ENCODE measurements at regions not wholly inside any gene's neighbourhood (a gene's known extent, or its start where the extent isn't known, plus 50 kb on each side); places are given as distances from the start of the nearest gene placed in this dataset.

DNA sequence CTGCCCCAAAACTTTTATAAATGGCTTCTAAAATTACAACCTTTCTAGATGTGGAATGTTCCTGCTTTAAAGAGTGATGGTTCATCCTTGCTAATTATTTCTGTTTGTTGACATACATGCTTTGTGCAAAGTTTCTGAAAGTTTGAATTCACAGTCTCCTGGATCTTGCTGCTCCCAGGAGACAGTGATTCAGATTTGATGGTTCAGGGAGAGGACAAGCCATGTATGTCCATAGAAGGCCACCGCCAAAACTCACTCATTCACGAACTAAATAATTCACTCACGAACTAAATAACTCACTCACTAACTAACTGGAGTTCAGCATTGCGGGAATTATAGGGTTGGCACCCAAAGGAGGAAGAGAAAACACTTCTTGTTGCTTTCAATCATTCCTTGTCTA lies 416.5 kb upstream of the ZEB2 start:
- Mint-ChIP-seq H3K9me3 (ENCODE audit: insufficient read depth) (no peaks in the 10 kb centered on the region), H3K4me1 (peaks cover 6% of the 10 kb centered on the region), H3K27ac (no peak overlapping the region), H3K4me3 (no peak overlapping the region), H3K27me3 (no peaks in the 10 kb centered on the region)
- DNase-seq (no peak), ATAC-seq (ENCODE audit: low read depth) (no peak)
- Histone ChIP-seq H3K27ac (ENCODE audit: low read length in 2 of 2) (no peak overlapping the region), H3K4me2 (replicated peaks; ENCODE audit: low read depth, low read length, poor library complexity, severe bottlenecking) (no peak overlapping the region), H3K27me3 (replicated peaks in 1 of 4; ENCODE audit: control extremely low read depth in 1 of 4, control insufficient read depth in 3 of 4, insufficient read depth in 4 of 4, low read length in 3 of 4) (no peaks in the 10 kb centered on the region), H3K9me3 (ENCODE audit: control extremely low read depth in 1 of 3, control insufficient read depth in 2 of 3, insufficient read depth in 1 of 3, low read length in 2 of 3) (no peaks in the 10 kb centered on the region), H3K4me3 (ENCODE audit: control extremely low read depth in 1 of 5, extremely low read depth in 1 of 5, insufficient read depth in 1 of 5, low read depth in 2 of 5, low read length in 4 of 5) (no peak overlapping the region), H3K4me1 (ENCODE audit: control insufficient read depth in 2 of 2, insufficient read depth in 2 of 2, low read length in 2 of 2) (no peaks in the 10 kb centered on the region), H2AFZ (ENCODE audit: insufficient read depth, low read depth, low read length, poor library complexity, severe bottlenecking) (no peak overlapping the region), H3K9ac (ENCODE audit: low read length) (no peak overlapping the region), H4K20me1 (ENCODE audit: control insufficient read depth, insufficient read depth, low read length, poor library complexity, severe bottlenecking) (no peaks in the 10 kb centered on the region), H3K36me3 (replicated peaks in 1 of 2; ENCODE audit: control extremely low read depth in 1 of 2, control insufficient read depth in 1 of 2, extremely low read depth in 1 of 2, insufficient read depth in 2 of 2, low read length in 1 of 2) (no peaks in the 10 kb centered on the region), H3K79me2 (ENCODE audit: control insufficient read depth, insufficient read depth, low read length) (no peaks in the 10 kb centered on the region)
- TF ChIP-seq, protein P1, sequence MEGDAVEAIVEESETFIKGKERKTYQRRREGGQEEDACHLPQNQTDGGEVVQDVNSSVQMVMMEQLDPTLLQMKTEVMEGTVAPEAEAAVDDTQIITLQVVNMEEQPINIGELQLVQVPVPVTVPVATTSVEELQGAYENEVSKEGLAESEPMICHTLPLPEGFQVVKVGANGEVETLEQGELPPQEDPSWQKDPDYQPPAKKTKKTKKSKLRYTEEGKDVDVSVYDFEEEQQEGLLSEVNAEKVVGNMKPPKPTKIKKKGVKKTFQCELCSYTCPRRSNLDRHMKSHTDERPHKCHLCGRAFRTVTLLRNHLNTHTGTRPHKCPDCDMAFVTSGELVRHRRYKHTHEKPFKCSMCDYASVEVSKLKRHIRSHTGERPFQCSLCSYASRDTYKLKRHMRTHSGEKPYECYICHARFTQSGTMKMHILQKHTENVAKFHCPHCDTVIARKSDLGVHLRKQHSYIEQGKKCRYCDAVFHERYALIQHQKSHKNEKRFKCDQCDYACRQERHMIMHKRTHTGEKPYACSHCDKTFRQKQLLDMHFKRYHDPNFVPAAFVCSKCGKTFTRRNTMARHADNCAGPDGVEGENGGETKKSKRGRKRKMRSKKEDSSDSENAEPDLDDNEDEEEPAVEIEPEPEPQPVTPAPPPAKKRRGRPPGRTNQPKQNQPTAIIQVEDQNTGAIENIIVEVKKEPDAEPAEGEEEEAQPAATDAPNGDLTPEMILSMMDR (IDR thresholded peaks at IDR 0.05), result no peak
- TF ChIP-seq EZH2 (IDR thresholded peaks at IDR 0.05; ENCODE audit: borderline replicate concordance, insufficient read depth, low read depth, low read length, poor library complexity, severe bottlenecking), result no peak
- no CpG with 5 or more reads among the region's 4 CpGs for WGBS (ENCODE audit: insufficient coverage)
- intact Hi-C loops (cut with micrococcal nuclease), result loop anchor here (10.0 kb wide), 1 partner anchor 438 kb away; no protein-coding TSS in a partner anchor
- CTCF ChIA-PET, result no interaction called here
- POLR2A ChIA-PET, result no interaction called here

DNA sequence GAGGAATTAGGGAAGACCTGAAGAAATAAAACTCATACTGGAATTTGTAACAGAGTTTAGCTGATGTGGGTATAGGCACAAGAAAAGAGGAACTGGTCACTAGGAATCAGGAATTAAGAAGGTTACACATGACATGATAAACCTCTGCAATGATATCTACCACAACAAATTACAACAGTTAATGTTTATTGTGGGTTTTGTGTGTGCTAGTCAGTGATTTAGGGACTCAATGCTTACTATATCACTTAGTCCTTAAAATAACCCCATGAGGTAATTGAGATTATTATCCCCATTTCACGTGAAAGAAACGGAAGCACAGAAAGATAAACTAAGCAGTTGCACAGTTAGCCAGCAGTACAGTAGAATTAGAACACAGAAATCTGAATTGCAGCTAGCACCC lies 415.8 kb upstream of the ZEB2 start:
- Histone ChIP-seq H3K4me1 (ENCODE audit: control insufficient read depth in 2 of 2, insufficient read depth in 2 of 2, low read length in 2 of 2) (no peaks in the 10 kb centered on the region), H3K36me3 (replicated peaks in 1 of 2; ENCODE audit: control extremely low read depth in 1 of 2, control insufficient read depth in 1 of 2, extremely low read depth in 1 of 2, insufficient read depth in 2 of 2, low read length in 1 of 2) (no peaks in the 10 kb centered on the region), H3K9me3 (ENCODE audit: control extremely low read depth in 1 of 3, control insufficient read depth in 2 of 3, insufficient read depth in 1 of 3, low read length in 2 of 3) (no peaks in the 10 kb centered on the region), H3K27ac (ENCODE audit: low read length in 2 of 2) (no peak overlapping the region), H3K9ac (ENCODE audit: low read length) (no peak overlapping the region), H3K4me2 (replicated peaks; ENCODE audit: low read depth, low read length, poor library complexity, severe bottlenecking) (no peak overlapping the region), H3K4me3 (ENCODE audit: control extremely low read depth in 1 of 5, extremely low read depth in 1 of 5, insufficient read depth in 1 of 5, low read depth in 2 of 5, low read length in 4 of 5) (no peak overlapping the region), H3K79me2 (ENCODE audit: control insufficient read depth, insufficient read depth, low read length) (no peaks in the 10 kb centered on the region), H2AFZ (ENCODE audit: insufficient read depth, low read depth, low read length, poor library complexity, severe bottlenecking) (no peak overlapping the region), H4K20me1 (ENCODE audit: control insufficient read depth, insufficient read depth, low read length, poor library complexity, severe bottlenecking) (no peaks in the 10 kb centered on the region), H3K27me3 (replicated peaks in 1 of 4; ENCODE audit: control extremely low read depth in 1 of 4, control insufficient read depth in 3 of 4, insufficient read depth in 4 of 4, low read length in 3 of 4) (no peaks in the 10 kb centered on the region)
- no CpG with 5 or more reads among the region's 2 CpGs for WGBS (ENCODE audit: insufficient coverage)
- no peaks in the 10 kb centered on the region for H3K9me3 Mint-ChIP-seq (ENCODE audit: insufficient read depth)
- POLR2A ChIA-PET, result no interaction called here
- H3K27ac Mint-ChIP-seq, result no peak overlapping the region
- H3K27me3 Mint-ChIP-seq, result no peaks in the 10 kb centered on the region
- DNase-seq (no peak), ATAC-seq (ENCODE audit: low read depth) (no peak)
- H3K4me3 Mint-ChIP-seq, result no peak overlapping the region
- peaks cover 6% of the 10 kb centered on the region for H3K4me1 Mint-ChIP-seq
- intact Hi-C loops (cut with micrococcal nuclease), result loop anchor here (10.0 kb wide), 1 partner anchor 439 kb away; no protein-coding TSS in a partner anchor
- TF ChIP-seq, protein P1 (IDR thresholded peaks at IDR 0.05), result no peak
- TF ChIP-seq EZH2 (IDR thresholded peaks at IDR 0.05; ENCODE audit: borderline replicate concordance, insufficient read depth, low read depth, low read length, poor library complexity, severe bottlenecking), result no peak
- CTCF ChIA-PET, result no interaction called here
